Body of pancreas (tissue), 4 donors: ENCODE measurements at regions not wholly inside any gene's neighbourhood (a gene's known extent, or its start where the extent isn't known, plus 50 kb on each side); places are given as distances from the start of the nearest gene placed in this dataset.

Experiments used
- ATAC-seq: fragments of 150-250 bp; one replicate; pipeline ENCODE4 v1.9.1; 2016
- DNase-seq, 4 donors: peaks; one replicate each; pipeline ENCODE4 v3.0.0-alpha.2; 2019
- H3K27ac ChIP-seq, 4 donors: fragments of 200-600 bp; sonication (generic); 1 replicate in 3 of 4; 2 replicates in 1 of 4; pipeline versions ENCODE4 v1.5.1 to v1.6.1; 2016 to 2019; ENCODE audit warnings: mild to moderate bottlenecking in 1 of 4, mixed read lengths in 1 of 4, moderate library complexity in 1 of 4
- H3K27me3 ChIP-seq, 2 donors: fragments of 200-600 bp; sonication (generic); one replicate each; pipeline ENCODE4 v1.6.0; 2016; ENCODE audit warnings: mild to moderate bottlenecking in 1 of 2
- H3K36me3 ChIP-seq, 2 donors: fragments of 200-600 bp; sonication (generic); replicated peaks in 1 of 2; 2 replicates each; pipeline ENCODE4 v1.5.1; 2016; ENCODE audit warnings: low read depth in 2 of 2; ENCODE audit not compliant: insufficient read depth in 1 of 2
- H3K4me1 ChIP-seq: fragments of 200-600 bp; sonication (generic); one replicate; pipeline ENCODE4 v1.6.0; 2016
- H3K4me3 ChIP-seq, 2 donors: fragments of 200-600 bp; sonication (generic); 1 replicate in 1 of 2; 2 replicates in 1 of 2; pipeline ENCODE4 v1.5.1; 2016 to 2019
- H3K9me3 ChIP-seq, 3 donors: fragments of 200-600 bp; sonication (generic); 1 replicate in 2 of 3; 2 replicates in 1 of 3; pipeline ENCODE4 v1.5.1; 2016
- CTCF ChIP-seq, 7 experiments: fragments of 450-650 bp in 4 of 7; fragments of 200-600 bp in 3 of 7; sonication (generic) in 3 of 7; IDR thresholded peaks; one replicate each; pipeline ENCODE4 v1.5.1; 2016 to 2019; ENCODE audit warnings: antibody characterized with exemption in 7 of 7
- POLR2A ChIP-seq, 3 donors: fragments of 450-650 bp; IDR thresholded peaks; one replicate each; pipeline ENCODE4 v1.6.1; 2016; ENCODE audit warnings: antibody characterized with exemption in 3 of 3, mild to moderate bottlenecking in 2 of 3
- WGBS, 2 donors: methylation state at CpG; one replicate each; pipeline ENCODE4 v1.1.5; 2017; 5-methylcytosine and 5-hydroxymethylcytosine counted together
- intact Hi-C: fragments of 100-400 bp; cut with DNase I; formaldehyde crosslinking; loops from one replicate; pipeline ENCODE4 v1.15.1; 2023

GRCh38 chr11:121928597-121929580 lies 187.1 kb downstream of the BLID start:
- ATAC-seq: no peak
- no peaks in the 10 kb centered on the region for H3K36me3 ChIP-seq
- H3K9me3 ChIP-seq: no peaks in the 10 kb centered on the region
- TF ChIP-seq POLR2A (IDR thresholded peaks at IDR 0.05) (no peak), CTCF (IDR thresholded peaks at IDR 0.05) (no peak)
- intact Hi-C loops: no loop called here
- peak overlapping the region in 3 of 4 donors; percentile 19 to 76 (median 36) for H3K27ac ChIP-seq
- no peak overlapping the region for H3K4me3 ChIP-seq
- WGBS, 2 donors: 23 to 25% methylated on average over 16 of the region's 16 CpGs
- no peaks in the 10 kb centered on the region for H3K27me3 ChIP-seq
- peaks cover 12% of the 10 kb centered on the region for H3K4me1 ChIP-seq
- no peak for DNase-seq

- Histone ChIP-seq H3K4me1 (peaks cover 12% of the 10 kb centered on the region), H3K36me3 (no peaks in the 10 kb centered on the region), H3K27ac (no peak overlapping the region), H3K4me3 (no peak overlapping the region), H3K9me3 (no peaks in the 10 kb centered on the region), H3K27me3 (no peaks in the 10 kb centered on the region)
- TF ChIP-seq CTCF (IDR thresholded peaks at IDR 0.05) (no peak), POLR2A (IDR thresholded peaks at IDR 0.05) (no peak)
- ATAC-seq (no peak), DNase-seq (no peak)
- WGBS, 2 donors: 81 to 84% methylated on average over 4 to 6 of the region's 6 CpGs
- intact Hi-C loops: no loop called here
Measured at GRCh38 chr11:121927789-121928188, 188.2 kb downstream of the BLID start.

- Histone ChIP-seq H3K27me3 (no peaks in the 10 kb centered on the region), H3K4me1 (peaks cover 12% of the 10 kb centered on the region), H3K9me3 (no peaks in the 10 kb centered on the region), H3K36me3 (no peaks in the 10 kb centered on the region), H3K4me3 (no peak overlapping the region), H3K27ac (no peak overlapping the region)
- intact Hi-C loops: no loop called here
- no peak for DNase-seq
- TF ChIP-seq POLR2A (IDR thresholded peaks at IDR 0.05) (no peak), CTCF (IDR thresholded peaks at IDR 0.05) (no peak)
- 73 to 74% methylated on average over 8 of the region's 8 CpGs for whole genome bisulfite sequencing, 2 donors
- no peak for ATAC-seq
Measured at GRCh38 chr11:121927097-121927785, 188.8 kb downstream of the BLID start.

GRCh38 chr11:121924191-121924590 lies 191.8 kb downstream of the BLID start:
- DNase-seq (no peak), ATAC-seq (no peak)
- intact Hi-C loops: no loop called here
- no peak overlapping the region for H3K27ac ChIP-seq
- TF ChIP-seq POLR2A (IDR thresholded peaks at IDR 0.05) (no peak), CTCF (IDR thresholded peaks at IDR 0.05) (no peak)
- no peaks in the 10 kb centered on the region for H3K27me3 ChIP-seq
- no peak overlapping the region for H3K4me3 ChIP-seq
- H3K9me3 ChIP-seq: no peaks in the 10 kb centered on the region
- H3K4me1 ChIP-seq: peaks cover 8% of the 10 kb centered on the region
- H3K36me3 ChIP-seq: no peaks in the 10 kb centered on the region
- 75 to 76% methylated on average over 6 of the region's 6 CpGs for WGBS, 2 donors
